H9 (cell line): ENCODE measurements at regions not wholly inside any gene's neighbourhood (a gene's known extent, or its start where the extent isn't known, plus 50 kb on each side); places are given as distances from the start of the nearest gene placed in this dataset.

Source experiments
- DNase-seq: peaks from one replicate; pipeline ENCODE4 v3.0.0-alpha.2; 2017
- H2AFZ ChIP-seq: one replicate; pipeline ENCODE4 v1.6.1; 2013; ENCODE audit warnings: mild to moderate bottlenecking, low read length, control low read depth, moderate library complexity
- H2AK5ac ChIP-seq: 2 replicates; pipeline ENCODE4 v1.6.1; 2013; ENCODE audit warnings: low read length, control low read depth, mixed read lengths; ENCODE audit not compliant: insufficient read length
- H2BK120ac ChIP-seq: one replicate; pipeline ENCODE4 v1.6.1; 2013; ENCODE audit warnings: low read depth, mild to moderate bottlenecking, low read length, control low read depth, inconsistent platforms; ENCODE audit not compliant: poor library complexity, severe bottlenecking
- H2BK12ac ChIP-seq: 2 replicates; pipeline ENCODE4 v1.6.1; 2013; ENCODE audit warnings: low read length, control low read depth, mixed read lengths, low read depth; ENCODE audit not compliant: insufficient read length
- H2BK15ac ChIP-seq: 2 replicates; pipeline ENCODE4 v1.6.1; 2013; ENCODE audit warnings: low read depth, low read length, control low read depth
- H2BK20ac ChIP-seq: one replicate; pipeline ENCODE4 v1.6.1; 2013; ENCODE audit warnings: low read depth, mild to moderate bottlenecking, low read length, control low read depth, inconsistent platforms; ENCODE audit not compliant: poor library complexity, severe bottlenecking
- H2BK5ac ChIP-seq: 2 replicates; pipeline ENCODE4 v1.6.1; 2013; ENCODE audit warnings: low read length, control low read depth, mixed read lengths; ENCODE audit not compliant: insufficient read length
- H3K14ac ChIP-seq: 2 replicates; pipeline ENCODE4 v1.6.1; 2013; ENCODE audit warnings: low read length, control low read depth; ENCODE audit not compliant: insufficient read depth
- H3K18ac ChIP-seq: 2 replicates; pipeline ENCODE4 v1.6.1; 2013; ENCODE audit warnings: low read depth, mild to moderate bottlenecking, mixed read lengths, low read length, control low read depth; ENCODE audit not compliant: insufficient read length
- H3K23ac ChIP-seq: 2 replicates; pipeline ENCODE4 v1.6.1; 2013; ENCODE audit warnings: low read length, control low read depth, mixed read lengths, low read depth; ENCODE audit not compliant: insufficient read length
- H3K23me2 ChIP-seq: 2 replicates; pipeline ENCODE4 v1.6.1; 2013; ENCODE audit warnings: low read depth, mild to moderate bottlenecking, mixed read lengths, low read length, control low read depth; ENCODE audit not compliant: insufficient read length, poor library complexity, severe bottlenecking
- H3K27ac ChIP-seq: 2 replicates; pipeline ENCODE4 v1.5.1; 2013; ENCODE audit warnings: low read length, control low read depth, mixed read lengths, low read depth; ENCODE audit not compliant: insufficient read length
- H3K27me3 ChIP-seq: 2 replicates; pipeline ENCODE4 v1.6.1; 2013; ENCODE audit warnings: low read length, control low read depth, inconsistent platforms; ENCODE audit not compliant: insufficient read depth
- H3K4ac ChIP-seq: 2 replicates; pipeline ENCODE4 v1.6.1; 2013; ENCODE audit warnings: low read depth, mild to moderate bottlenecking, control low read depth, inconsistent platforms, low read length, moderate library complexity
- H3K4me1 ChIP-seq: 2 replicates; pipeline ENCODE4 v1.6.1; 2013; ENCODE audit warnings: low read length, control low read depth, inconsistent platforms; ENCODE audit not compliant: insufficient read depth
- H3K4me2 ChIP-seq: 2 replicates; pipeline ENCODE4 v1.6.1; 2013; ENCODE audit warnings: low read length, control low read depth, mixed read lengths; ENCODE audit not compliant: insufficient read length, insufficient read depth
- H3K56ac ChIP-seq: 2 replicates; pipeline ENCODE4 v1.6.1; 2013; ENCODE audit warnings: low read depth, mild to moderate bottlenecking, mixed read lengths, low read length, control low read depth; ENCODE audit not compliant: insufficient read length
- H3K79me1 ChIP-seq: 2 replicates; pipeline ENCODE4 v1.6.1; 2013; ENCODE audit warnings: low read depth, mild to moderate bottlenecking, moderate library complexity, low read length, control low read depth, inconsistent platforms; ENCODE audit not compliant: insufficient read depth, poor library complexity, severe bottlenecking
- H3K79me2 ChIP-seq: 2 replicates; pipeline ENCODE4 v1.6.1; 2013; ENCODE audit warnings: low read length, control low read depth, inconsistent platforms; ENCODE audit not compliant: insufficient read depth
- H3K9ac ChIP-seq: 2 replicates; pipeline ENCODE4 v1.6.1; 2013; ENCODE audit warnings: low read length, control low read depth, mixed read lengths; ENCODE audit not compliant: insufficient read length; ENCODE audit errors: extremely low read depth
- H3K9me3 ChIP-seq: one replicate; pipeline ENCODE4 v1.6.1; 2013; ENCODE audit warnings: low read depth, low read length, inconsistent platforms; ENCODE audit not compliant: control insufficient read depth
- H3T11ph ChIP-seq: one replicate; pipeline ENCODE4 v1.6.1; 2013; ENCODE audit warnings: mild to moderate bottlenecking, low read length, control low read depth, inconsistent platforms
- H4K20me1 ChIP-seq: one replicate; pipeline ENCODE4 v1.6.1; 2013; ENCODE audit not compliant: control insufficient read depth, insufficient read length, insufficient read depth
- H4K5ac ChIP-seq: 2 replicates; pipeline ENCODE4 v1.6.1; 2013; ENCODE audit warnings: low read depth, mild to moderate bottlenecking, mixed read lengths, low read length, control low read depth; ENCODE audit not compliant: insufficient read length
- H4K8ac ChIP-seq: replicated peaks from 2 replicates; pipeline ENCODE4 v1.6.1; 2013; ENCODE audit warnings: low read length, control low read depth, mixed read lengths, low read depth; ENCODE audit not compliant: insufficient read length
- H4K91ac ChIP-seq: 2 replicates; pipeline ENCODE4 v1.6.1; 2013; ENCODE audit warnings: low read depth, mild to moderate bottlenecking, moderate library complexity, mixed read lengths, low read length, control low read depth; ENCODE audit not compliant: insufficient read length
- H3K27ac Mint-ChIP-seq, 3 experiments: 2 replicates in 2 of 3; 3 replicates in 1 of 3; pipeline ENCODE4 v1.8.0; 2020 to 2021; ENCODE audit warnings: mixed read lengths in 3 of 3, mild to moderate bottlenecking in 1 of 3, moderate library complexity in 1 of 3
- H3K27me3 Mint-ChIP-seq: 2 replicates; pipeline ENCODE4 v1.8.0; 2021; ENCODE audit warnings: low read depth, mild to moderate bottlenecking, moderate library complexity, mixed read lengths
- H3K36me3 Mint-ChIP-seq, 3 experiments: 2 replicates in 2 of 3; 3 replicates in 1 of 3; pipeline ENCODE4 v1.8.0; 2020 to 2021; ENCODE audit warnings: low read depth in 3 of 3, mixed read lengths in 3 of 3; ENCODE audit not compliant: insufficient read depth in 1 of 3
- H3K4me1 Mint-ChIP-seq, 2 experiments: 2 replicates each; pipeline ENCODE4 v1.8.0; 2020; ENCODE audit warnings: mixed read lengths in 2 of 2
- H3K4me3 Mint-ChIP-seq, 2 experiments: 2 replicates in 1 of 2; 3 replicates in 1 of 2; pipeline ENCODE4 v1.8.0; 2020 to 2021; ENCODE audit warnings: mild to moderate bottlenecking in 2 of 2, mixed read lengths in 2 of 2, moderate library complexity in 1 of 2
- H3K9me3 Mint-ChIP-seq, 2 experiments: 2 replicates in 1 of 2; 3 replicates in 1 of 2; pipeline ENCODE4 v1.8.0; 2020; ENCODE audit warnings: mild to moderate bottlenecking in 2 of 2, mixed read lengths in 2 of 2, moderate library complexity in 1 of 2
- CTCF ChIP-seq: fragments of 200-600 bp; sonication (generic); conservative IDR thresholded peaks from 3 replicates; pipeline ENCODE4 v1.8.0; 2021; ENCODE audit warnings: antibody characterized with exemption, mild to moderate bottlenecking
- whole genome bisulfite sequencing: extraction: QIAGEN DNeasy Blood & Tissue Kit; methylation state at CpG from one replicate; pipeline ENCODE4 v1.1.7; 2013; ENCODE audit warnings: missing lambda C conversion rate, low lambda C conversion rate, mixed read lengths; ENCODE audit not compliant: insufficient read length; ENCODE audit errors: extremely low coverage; 5-methylcytosine and 5-hydroxymethylcytosine counted together

- peaks cover 6% of the 10 kb centered on the region for H3K27me3 Mint-ChIP-seq
- Histone ChIP-seq H3K4ac (no peak overlapping the region), H3K56ac (no peak overlapping the region), H3K79me2 (no peaks in the 10 kb centered on the region), H3K27me3 (no peaks in the 10 kb centered on the region), H2AK5ac (no peak overlapping the region), H3K23me2 (no peaks in the 10 kb centered on the region), H3K23ac (no peak overlapping the region), H4K5ac (no peak overlapping the region), H2BK5ac (no peak overlapping the region), H4K20me1 (no peaks in the 10 kb centered on the region), H2BK20ac (no peak overlapping the region), H2BK120ac (no peak overlapping the region), H3K9me3 (no peaks in the 10 kb centered on the region), H3K18ac (no peak overlapping the region), H3K4me2 (no peak overlapping the region), H4K91ac (no peak overlapping the region), H3K27ac (no peak overlapping the region), H4K8ac (no peak overlapping the region), H2AFZ (no peak overlapping the region), H2BK15ac (no peak overlapping the region), H3K4me1 (no peaks in the 10 kb centered on the region), H3K9ac (no peak overlapping the region), H3K79me1 (no peaks in the 10 kb centered on the region), H2BK12ac (no peak overlapping the region), H3K14ac (no peak overlapping the region), H3T11ph (no peak overlapping the region)
- no CpG with 5 or more reads among the region's 4 CpGs for WGBS
- H3K27ac Mint-ChIP-seq = no peak overlapping the region
- H3K4me3 Mint-ChIP-seq = no peak overlapping the region
- TF ChIP-seq CTCF = no peak
- peaks cover 3 to 5% of the 10 kb centered on the region in 2 experiments; a peak in 2 of 5 replicates for H3K9me3 Mint-ChIP-seq
- DNase-seq = no peak
- peaks cover 4 to 6% of the 10 kb centered on the region in 2 experiments; a peak in 2 of 4 replicates for H3K4me1 Mint-ChIP-seq
- peaks cover 0 to 2% (median 0%) of the 10 kb centered on the region in 3 experiments; a peak in 1 of 7 replicates for H3K36me3 Mint-ChIP-seq
Observed at GRCh38 chr22:49361164-49361563, 466.5 kb downstream of the BRD1 start.
